Thyroid gland (tissue), 4 donors: ENCODE measurements at regions not wholly inside any gene's neighbourhood (a gene's known extent, or its start where the extent isn't known, plus 50 kb on each side); places are given as distances from the start of the nearest gene placed in this dataset.

ENCODE experiments used
- DNase-seq, 2 donors: peaks; one replicate each; pipeline ENCODE4 v3.0.0-alpha.2; 2019
- H3K27ac ChIP-seq, 3 donors: fragments of 200-600 bp; sonication (generic); 1 replicate in 2 of 3; 2 replicates in 1 of 3; pipeline ENCODE4 v1.5.1; 2016 to 2019; ENCODE audit warnings: mild to moderate bottlenecking in 1 of 3, moderate library complexity in 1 of 3
- H3K27me3 ChIP-seq: fragments of 200-600 bp; sonication (generic); one replicate; pipeline ENCODE4 v1.5.1; 2019
- H3K36me3 ChIP-seq, 2 donors: fragments of 200-600 bp; sonication (generic); one replicate each; pipeline ENCODE4 v1.5.1; 2016 to 2019
- H3K4me1 ChIP-seq, 2 donors: fragments of 200-600 bp; sonication (generic); one replicate each; pipeline ENCODE4 v1.5.1; 2017 to 2019
- H3K4me3 ChIP-seq, 3 donors: fragments of 200-600 bp; sonication (generic); replicated peaks in 1 of 3; 1 replicate in 2 of 3; 2 replicates in 1 of 3; pipeline ENCODE4 v1.5.1; 2016; ENCODE audit warnings: mild to moderate bottlenecking in 1 of 3
- H3K9me3 ChIP-seq: fragments of 200-600 bp; sonication (generic); one replicate; pipeline ENCODE4 v1.5.1; 2017
- POLR2A ChIP-seq, 2 donors: fragments of 450-650 bp; IDR thresholded peaks; one replicate each; pipeline ENCODE4 v1.6.1; 2017; ENCODE audit warnings: antibody characterized with exemption in 2 of 2, mild to moderate bottlenecking in 2 of 2, moderate library complexity in 1 of 2
- whole genome bisulfite sequencing, 2 donors: methylation state at CpG; one replicate each; pipeline ENCODE4 v1.1.5; 2017; 5-methylcytosine and 5-hydroxymethylcytosine counted together
- intact Hi-C: fragments of 100-400 bp; cut with DNase I; formaldehyde crosslinking; loops from one replicate; pipeline ENCODE4 v1.15.1; 2023
- TF ChIP-seq, protein P1 (sequence below), 6 experiments: fragments of 200-600 bp in 3 of 6; fragments of 450-650 bp in 3 of 6; sonication (generic) in 3 of 6; IDR thresholded peaks; one replicate each; pipeline ENCODE4 v1.5.1; 2016 to 2019; ENCODE audit warnings: antibody characterized with exemption in 6 of 6, mild to moderate bottlenecking in 2 of 6, inconsistent platforms in 1 of 6, moderate library complexity in 1 of 6

DNA sequence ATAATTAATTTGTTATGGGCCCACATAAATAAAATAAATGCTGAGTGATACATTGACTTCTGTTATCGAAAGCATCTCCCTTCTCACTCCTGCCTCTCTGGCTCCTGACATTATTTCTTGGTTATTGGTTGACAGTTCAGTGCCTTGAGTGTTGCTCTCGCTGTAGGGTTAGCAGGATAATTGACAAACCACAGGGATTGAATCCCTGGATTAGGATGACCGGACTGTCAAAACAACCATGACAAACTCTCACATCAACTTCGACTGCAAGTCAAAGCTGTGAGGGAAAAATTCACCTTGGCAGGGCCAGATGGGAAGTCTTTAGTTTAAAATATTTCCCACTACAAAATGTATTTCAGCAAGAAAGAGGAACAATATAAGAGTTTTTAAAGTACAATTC is 245.4 kb upstream of the TFAP2D start:
- TF ChIP-seq, protein P1, sequence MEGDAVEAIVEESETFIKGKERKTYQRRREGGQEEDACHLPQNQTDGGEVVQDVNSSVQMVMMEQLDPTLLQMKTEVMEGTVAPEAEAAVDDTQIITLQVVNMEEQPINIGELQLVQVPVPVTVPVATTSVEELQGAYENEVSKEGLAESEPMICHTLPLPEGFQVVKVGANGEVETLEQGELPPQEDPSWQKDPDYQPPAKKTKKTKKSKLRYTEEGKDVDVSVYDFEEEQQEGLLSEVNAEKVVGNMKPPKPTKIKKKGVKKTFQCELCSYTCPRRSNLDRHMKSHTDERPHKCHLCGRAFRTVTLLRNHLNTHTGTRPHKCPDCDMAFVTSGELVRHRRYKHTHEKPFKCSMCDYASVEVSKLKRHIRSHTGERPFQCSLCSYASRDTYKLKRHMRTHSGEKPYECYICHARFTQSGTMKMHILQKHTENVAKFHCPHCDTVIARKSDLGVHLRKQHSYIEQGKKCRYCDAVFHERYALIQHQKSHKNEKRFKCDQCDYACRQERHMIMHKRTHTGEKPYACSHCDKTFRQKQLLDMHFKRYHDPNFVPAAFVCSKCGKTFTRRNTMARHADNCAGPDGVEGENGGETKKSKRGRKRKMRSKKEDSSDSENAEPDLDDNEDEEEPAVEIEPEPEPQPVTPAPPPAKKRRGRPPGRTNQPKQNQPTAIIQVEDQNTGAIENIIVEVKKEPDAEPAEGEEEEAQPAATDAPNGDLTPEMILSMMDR (IDR thresholded peaks at IDR 0.05), result no peak
- TF ChIP-seq POLR2A (IDR thresholded peaks at IDR 0.05), result no peak
- H3K27me3 ChIP-seq, result no peaks in the 10 kb centered on the region
- intact Hi-C loops, result no loop called here
- H3K27ac ChIP-seq, result no peak overlapping the region
- DNase-seq, result no peak
- WGBS, 2 donors, result 63 to 66% methylated on average over 4 of the region's 4 CpGs
- H3K9me3 ChIP-seq, result no peaks in the 10 kb centered on the region
- H3K4me1 ChIP-seq, result no peaks in the 10 kb centered on the region
- H3K4me3 ChIP-seq, result no peak overlapping the region
- no peaks in the 10 kb centered on the region for H3K36me3 ChIP-seq

DNA sequence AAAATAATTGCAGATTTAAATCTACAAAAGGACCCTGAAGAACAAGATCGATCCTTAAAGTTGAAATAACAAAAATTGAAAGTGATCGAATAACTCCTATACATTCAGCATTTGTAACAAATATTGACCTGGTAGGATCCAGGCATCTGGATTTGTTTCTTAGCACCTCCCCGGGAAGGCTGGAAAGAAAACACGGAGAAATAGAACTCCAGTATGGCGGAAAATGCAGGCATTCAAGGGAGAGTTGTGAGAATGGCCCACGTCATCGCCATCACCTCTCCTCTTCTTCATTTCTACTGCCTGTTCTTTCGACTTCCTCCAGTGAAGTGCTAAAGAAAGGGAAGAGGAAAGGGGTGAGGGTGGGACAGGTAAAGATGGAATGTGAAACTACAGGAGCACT is 242.3 kb upstream of the TFAP2D start:
- Histone ChIP-seq H3K9me3 (no peaks in the 10 kb centered on the region), H3K4me1 (no peaks in the 10 kb centered on the region), H3K4me3 (no peak overlapping the region), H3K27ac (no peak overlapping the region), H3K27me3 (no peaks in the 10 kb centered on the region), H3K36me3 (no peaks in the 10 kb centered on the region)
- TF ChIP-seq POLR2A (IDR thresholded peaks at IDR 0.05), result no peak
- TF ChIP-seq, protein P1 (IDR thresholded peaks at IDR 0.05), result no peak
- intact Hi-C loops, result no loop called here
- DNase-seq, result no peak
- 88 to 91% methylated on average over 8 of the region's 8 CpGs for WGBS, 2 donors

DNA sequence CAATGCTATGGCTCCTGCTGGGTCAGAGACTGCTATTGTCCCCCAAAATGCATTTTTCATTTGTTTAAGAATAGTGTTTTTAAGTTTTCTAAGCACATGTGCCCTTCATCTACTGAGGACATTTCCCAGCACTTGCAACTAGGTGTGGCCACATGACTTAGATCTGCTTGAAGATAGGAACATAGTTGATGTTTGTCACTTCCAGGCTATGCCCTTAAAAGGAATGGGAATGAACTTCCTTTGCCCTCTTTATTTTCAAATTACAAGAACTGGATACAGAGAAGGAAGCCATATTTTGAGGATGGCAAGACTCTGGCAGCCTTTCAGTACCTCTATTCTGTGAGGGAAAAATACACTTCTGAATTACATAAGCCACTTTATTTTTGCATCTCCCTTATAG is 203.0 kb upstream of the TFAP2D start:
- H3K27ac ChIP-seq, result no peak overlapping the region

DNA sequence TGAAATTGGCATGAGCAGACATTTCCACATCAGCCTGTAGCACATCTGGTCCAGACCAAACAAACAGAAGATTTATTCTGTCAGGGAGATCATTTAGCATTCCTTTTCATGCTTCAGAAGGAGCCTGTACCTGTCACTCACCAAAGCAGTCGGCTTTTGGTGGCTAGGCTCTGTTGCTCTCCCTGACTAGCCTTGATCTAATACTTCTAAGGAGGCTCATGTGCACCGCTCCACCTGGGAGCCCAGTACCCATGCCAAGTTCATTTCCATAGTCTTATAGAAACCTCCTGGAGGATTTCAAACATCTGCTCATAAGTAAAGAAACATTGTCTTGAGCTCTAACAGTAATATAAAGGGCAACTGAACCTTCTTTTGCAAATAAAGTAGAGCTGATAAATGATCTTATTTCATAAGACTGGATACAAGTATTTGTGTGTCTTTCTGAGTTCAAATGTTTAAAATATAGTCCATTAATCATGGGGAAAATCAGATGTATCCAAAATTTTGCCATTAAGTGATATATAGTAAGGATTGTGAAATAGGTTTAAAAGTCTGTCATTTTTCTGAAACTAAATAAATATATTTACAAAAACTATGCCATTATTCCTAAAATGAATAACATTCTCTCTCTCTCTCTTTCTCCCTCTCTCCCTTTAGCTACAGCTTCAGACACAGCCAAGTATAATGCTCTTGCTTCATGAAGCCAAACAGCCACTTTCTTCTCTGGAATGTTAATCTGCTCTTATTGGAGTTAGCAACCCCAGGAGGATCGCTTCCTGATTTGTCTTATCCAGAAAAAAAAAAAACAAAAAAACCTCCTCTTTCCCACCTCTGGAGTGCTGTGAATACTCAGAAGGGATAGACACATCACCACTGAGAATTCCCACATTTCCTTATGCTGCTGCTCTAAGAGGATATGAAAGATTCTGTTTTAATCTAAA is 192.7 kb upstream of the TFAP2D start:
- Histone ChIP-seq H3K9me3 (no peaks in the 10 kb centered on the region), H3K27me3 (no peaks in the 10 kb centered on the region), H3K36me3 (no peaks in the 10 kb centered on the region), H3K4me3 (no peak overlapping the region), H3K4me1 (no peaks in the 10 kb centered on the region), H3K27ac (no peak overlapping the region)
- no peak for DNase-seq
- WGBS, 2 donors, result 23 to 35% methylated on average over 3 of the region's 3 CpGs
- TF ChIP-seq, protein P1 (IDR thresholded peaks at IDR 0.05), result no peak
- no peak for TF ChIP-seq POLR2A (IDR thresholded peaks at IDR 0.05)
- intact Hi-C loops, result no loop called here

More for the DNA sequence above, 203.0 kb upstream of the TFAP2D start:
- H3K27me3 ChIP-seq, result no peaks in the 10 kb centered on the region
- no peaks in the 10 kb centered on the region for H3K36me3 ChIP-seq
- H3K4me3 ChIP-seq, result no peak overlapping the region
- H3K4me1 ChIP-seq, result no peaks in the 10 kb centered on the region
- TF ChIP-seq POLR2A (IDR thresholded peaks at IDR 0.05), result no peak
- TF ChIP-seq, protein P1 (IDR thresholded peaks at IDR 0.05), result no peak
- intact Hi-C loops, result no loop called here
- no peak for DNase-seq
- no peaks in the 10 kb centered on the region for H3K9me3 ChIP-seq

- H3K4me3 ChIP-seq, result no peak overlapping the region
- intact Hi-C loops, result no loop called here
- no peaks in the 10 kb centered on the region for H3K36me3 ChIP-seq
- H3K4me1 ChIP-seq, result no peaks in the 10 kb centered on the region
- no peak for DNase-seq
- no peak overlapping the region for H3K27ac ChIP-seq
- no peaks in the 10 kb centered on the region for H3K27me3 ChIP-seq
- H3K9me3 ChIP-seq, result no peaks in the 10 kb centered on the region
- TF ChIP-seq POLR2A (IDR thresholded peaks at IDR 0.05), result no peak
- TF ChIP-seq, protein P1 (IDR thresholded peaks at IDR 0.05), result no peak
Observed at GRCh38 chr6:50524341-50524740, 189.0 kb upstream of the TFAP2D start.
